HEK293T (cell line): ENCODE measurements at regions not wholly inside any gene's neighbourhood (a gene's known extent, or its start where the extent isn't known, plus 50 kb on each side); places are given as distances from the start of the nearest gene placed in this dataset.

Experiments used
- CTCF ChIA-PET: fragments of 350-600 bp; formaldehyde crosslinking; extraction: SDS; loops from one replicate; lab custom pipeline; 2021; ENCODE audit warnings: antibody characterized with exemption, inconsistent platforms; lab: Yijun Ruan, JAX
- POLR2A ChIA-PET: fragments of 350-600 bp; formaldehyde crosslinking; extraction: SDS; loops from one replicate; lab custom pipeline; 2020; ENCODE audit warnings: antibody characterized with exemption, inconsistent platforms; lab: Yijun Ruan, JAX
- DNase-seq: peaks from one replicate; pipeline ENCODE4 v3.0.0; 2012; ENCODE audit warnings: mixed read lengths; ENCODE audit errors: extremely low spot score
- ARNT ChIP-seq: fragments of 450-650 bp; IDR thresholded peaks from 2 replicates; pipeline ENCODE4 v1.6.1; 2017; ENCODE audit warnings: mild to moderate bottlenecking
- BHLHE40 ChIP-seq: fragments of 450-650 bp; IDR thresholded peaks from 2 replicates; pipeline ENCODE4 v1.6.1; 2016; ENCODE audit warnings: mild to moderate bottlenecking, moderate library complexity, borderline replicate concordance
- CTBP1 ChIP-seq: fragments of 450-650 bp; IDR thresholded peaks from 2 replicates; pipeline ENCODE4 v1.6.1; 2016; ENCODE audit warnings: borderline replicate concordance
- ELF4 ChIP-seq: fragments of 450-650 bp; IDR thresholded peaks from 2 replicates; pipeline ENCODE4 v1.6.1; 2017; ENCODE audit warnings: antibody characterized with exemption
- FOXA1 ChIP-seq: fragments of 450-650 bp; IDR thresholded peaks from 2 replicates; pipeline ENCODE4 v1.6.1; 2016; ENCODE audit warnings: mild to moderate bottlenecking
- FOXK2 ChIP-seq: fragments of 450-650 bp; IDR thresholded peaks from 2 replicates; pipeline ENCODE4 v1.6.1; 2016; ENCODE audit warnings: mild to moderate bottlenecking
- FOXM1 ChIP-seq: fragments of 450-650 bp; IDR thresholded peaks from 2 replicates; pipeline ENCODE4 v1.6.1; 2017; ENCODE audit warnings: mild to moderate bottlenecking, borderline replicate concordance
- HDGF ChIP-seq: fragments of 450-650 bp; IDR thresholded peaks from 2 replicates; pipeline ENCODE4 v1.6.1; 2017; ENCODE audit warnings: antibody characterized with exemption, borderline replicate concordance
- L3MBTL2 ChIP-seq: fragments of 450-650 bp; conservative IDR thresholded peaks from 2 replicates; pipeline ENCODE4 v1.6.1; 2016; ENCODE audit warnings: mild to moderate bottlenecking
- LEF1 ChIP-seq: fragments of 450-650 bp; IDR thresholded peaks from 2 replicates; pipeline ENCODE4 v1.6.1; 2017; ENCODE audit warnings: mild to moderate bottlenecking, borderline replicate concordance
- NFRKB ChIP-seq: fragments of 450-650 bp; IDR thresholded peaks from 2 replicates; pipeline ENCODE4 v1.6.1; 2016; ENCODE audit warnings: mild to moderate bottlenecking, moderate library complexity
- SP1 ChIP-seq: fragments of 450-650 bp; IDR thresholded peaks from 2 replicates; pipeline ENCODE4 v1.6.1; 2017
- SUZ12 ChIP-seq: fragments of 450-650 bp; IDR thresholded peaks from 2 replicates; pipeline ENCODE4 v1.6.1; 2016; ENCODE audit warnings: mild to moderate bottlenecking
- TARDBP ChIP-seq: fragments of 450-650 bp; IDR thresholded peaks from 2 replicates; pipeline ENCODE4 v1.6.1; 2016
- ZNF384 ChIP-seq: fragments of 450-650 bp; IDR thresholded peaks from 2 replicates; pipeline ENCODE4 v1.6.1; 2016
- TF ChIP-seq, protein P1 (sequence below): fragments of 450-650 bp; IDR thresholded peaks from 2 replicates; pipeline ENCODE4 v1.6.1; 2016

GRCh38 chr16:60331168-60331567 is 1597.1 kb upstream of the GOT2 start:
- no peak for DNase-seq
- POLR2A ChIA-PET: no interaction called here
- TF ChIP-seq, protein P1, sequence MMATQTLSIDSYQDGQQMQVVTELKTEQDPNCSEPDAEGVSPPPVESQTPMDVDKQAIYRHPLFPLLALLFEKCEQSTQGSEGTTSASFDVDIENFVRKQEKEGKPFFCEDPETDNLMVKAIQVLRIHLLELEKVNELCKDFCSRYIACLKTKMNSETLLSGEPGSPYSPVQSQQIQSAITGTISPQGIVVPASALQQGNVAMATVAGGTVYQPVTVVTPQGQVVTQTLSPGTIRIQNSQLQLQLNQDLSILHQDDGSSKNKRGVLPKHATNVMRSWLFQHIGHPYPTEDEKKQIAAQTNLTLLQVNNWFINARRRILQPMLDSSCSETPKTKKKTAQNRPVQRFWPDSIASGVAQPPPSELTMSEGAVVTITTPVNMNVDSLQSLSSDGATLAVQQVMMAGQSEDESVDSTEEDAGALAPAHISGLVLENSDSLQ: no peak
- TF ChIP-seq FOXA1 (no peak), ARNT (no peak), SUZ12 (no peak), FOXM1 (no peak), L3MBTL2 (no peak), LEF1 (no peak), SP1 (no peak), ELF4 (no peak), CTBP1 (no peak), ZNF384 (no peak), TARDBP (no peak), NFRKB (no peak), FOXK2 (no peak)
- CTCF ChIA-PET: no interaction called here

DNA sequence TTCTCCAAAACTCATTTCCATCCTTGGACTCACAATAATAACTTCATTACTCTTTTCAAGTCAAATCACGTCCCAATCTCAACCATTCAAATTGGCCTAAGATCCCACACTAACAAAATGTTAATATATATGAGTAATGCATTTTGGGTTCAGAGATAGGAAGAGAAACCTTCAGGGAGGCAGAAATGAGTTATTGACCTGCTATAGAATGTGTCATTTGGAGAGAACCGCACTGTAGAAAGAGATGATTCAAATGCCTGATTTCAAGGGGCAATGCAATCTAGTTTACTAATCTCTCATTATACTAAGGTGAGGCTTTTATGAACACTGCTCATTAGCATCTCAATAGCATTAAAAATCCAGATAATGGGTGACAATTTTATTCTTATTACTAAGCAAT is 1595.0 kb upstream of the GOT2 start:
- CTCF ChIA-PET: no interaction called here
- no peak for TF ChIP-seq SP1
- no peak for TF ChIP-seq CTBP1
- no peak for TF ChIP-seq FOXA1
- TF ChIP-seq, protein P1: no peak
- TF ChIP-seq LEF1: no peak
- TF ChIP-seq HDGF: no peak
- no peak for TF ChIP-seq NFRKB
- TF ChIP-seq ARNT: no peak
- TF ChIP-seq TARDBP: no peak
- no peak for TF ChIP-seq FOXM1
- TF ChIP-seq BHLHE40: no peak
- no peak for TF ChIP-seq ELF4
- no peak for TF ChIP-seq SUZ12
- no peak for TF ChIP-seq ZNF384
- no peak for TF ChIP-seq L3MBTL2
- TF ChIP-seq FOXK2: no peak
- no peak for DNase-seq
- POLR2A ChIA-PET: no interaction called here

DNA sequence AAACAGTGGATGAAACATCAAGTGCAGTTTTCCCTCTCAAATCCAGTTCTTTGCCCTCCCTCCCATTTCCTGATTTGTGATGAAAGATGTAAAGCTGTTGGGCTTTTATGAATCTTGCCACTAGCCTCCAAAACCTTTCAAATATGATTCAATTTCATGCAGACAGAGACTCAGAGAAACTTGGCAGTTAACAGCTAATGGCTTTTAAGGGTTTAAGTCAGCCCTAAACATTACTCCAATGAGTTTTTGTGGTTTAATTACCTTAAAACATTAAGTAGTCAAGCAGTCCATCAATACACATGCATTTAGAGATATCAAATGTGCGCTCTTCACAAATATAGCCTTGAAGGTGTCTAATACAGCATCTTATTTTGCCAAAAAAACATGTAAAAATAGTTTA is 1594.0 kb upstream of the GOT2 start:
- POLR2A ChIA-PET: no interaction called here
- no peak for TF ChIP-seq FOXM1
- TF ChIP-seq ZNF384: no peak
- TF ChIP-seq SUZ12: no peak
- no peak for TF ChIP-seq NFRKB
- TF ChIP-seq BHLHE40: no peak
- no peak for TF ChIP-seq TARDBP
- TF ChIP-seq CTBP1: no peak
- TF ChIP-seq HDGF: no peak
- TF ChIP-seq ELF4: no peak
- no peak for TF ChIP-seq SP1
- no peak for TF ChIP-seq L3MBTL2
- no peak for TF ChIP-seq LEF1
- no peak for TF ChIP-seq ARNT
- TF ChIP-seq FOXA1: no peak
- no peak for TF ChIP-seq FOXK2
- TF ChIP-seq, protein P1: no peak
- DNase-seq: no peak
- CTCF ChIA-PET: no interaction called here

DNA sequence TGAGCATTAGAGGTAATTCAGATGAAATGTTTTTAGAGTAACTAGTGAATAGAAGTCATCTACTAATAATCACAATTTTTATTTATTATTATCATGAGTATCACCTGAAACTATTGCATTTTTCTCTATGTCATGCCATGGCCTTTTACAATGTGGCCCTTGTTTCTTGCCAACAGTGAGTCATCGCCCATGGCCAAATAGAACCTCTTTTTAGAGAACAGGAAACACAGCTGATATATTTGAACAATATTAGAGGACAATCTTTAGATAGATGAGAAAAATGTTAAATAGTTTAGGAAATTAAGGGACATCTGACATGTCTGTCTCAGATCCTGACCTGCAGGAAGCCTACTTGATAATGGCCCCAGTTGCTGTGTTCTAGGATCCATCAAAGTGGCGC is 1584.4 kb upstream of the GOT2 start:
- POLR2A ChIA-PET: no interaction called here
- CTCF ChIA-PET: no interaction called here
- TF ChIP-seq L3MBTL2 (no peak), BHLHE40 (no peak), FOXK2 (no peak), SUZ12 (no peak), CTBP1 (no peak), FOXA1 (no peak), FOXM1 (no peak), TARDBP (no peak), ARNT (no peak), ZNF384 (no peak), NFRKB (no peak), HDGF (no peak), LEF1 (no peak), SP1 (no peak), ELF4 (no peak)
- TF ChIP-seq, protein P1: no peak
- DNase-seq: no peak

DNA sequence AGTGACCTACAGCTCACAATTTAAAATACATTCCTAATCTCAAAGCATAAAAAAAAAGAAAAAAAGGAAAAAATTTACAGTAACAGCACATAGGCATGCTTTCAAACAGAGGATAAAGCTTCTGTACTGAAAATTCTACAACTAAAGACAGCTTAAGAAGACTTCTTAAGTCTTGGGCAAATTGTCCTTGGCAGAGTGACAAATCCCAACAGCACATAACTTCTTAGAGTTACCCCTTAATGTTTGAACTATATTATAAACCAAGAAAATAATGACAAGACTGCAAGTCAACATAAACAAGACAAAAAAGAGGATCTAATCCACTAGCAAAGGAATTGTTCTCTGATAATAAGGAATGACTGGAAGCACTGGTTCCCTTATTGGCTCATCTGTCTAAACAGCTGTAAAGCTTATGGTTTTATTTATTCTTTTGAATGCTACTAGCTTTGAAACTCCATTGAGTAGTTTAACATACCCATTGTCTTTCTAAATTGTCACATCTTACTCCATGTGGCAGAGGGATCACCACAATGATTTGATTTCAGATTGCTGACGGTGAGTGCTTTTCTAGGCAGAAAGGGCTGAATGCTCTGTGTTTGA is 1576.8 kb upstream of the GOT2 start:
- no peak for DNase-seq
- POLR2A ChIA-PET: no interaction called here
- TF ChIP-seq SUZ12 (no peak), FOXA1 (no peak)
- CTCF ChIA-PET: no interaction called here

GRCh38 chr16:60304720-60305119 is 1570.6 kb upstream of the GOT2 start:
- ChIA-PET CTCF (no interaction called here), POLR2A (no interaction called here)
- DNase-seq: no peak
- TF ChIP-seq TARDBP (no peak), SUZ12 (no peak), BHLHE40 (no peak), CTBP1 (no peak), L3MBTL2 (no peak), ELF4 (no peak), SP1 (no peak), ZNF384 (no peak), LEF1 (no peak), ARNT (no peak)
- TF ChIP-seq, protein P1: no peak
